RWPE1 (cell line): ENCODE measurements at regions not wholly inside any gene's neighbourhood (a gene's known extent, or its start where the extent isn't known, plus 50 kb on each side); places are given as distances from the start of the nearest gene placed in this dataset.

ENCODE experiments used
- CTCF ChIA-PET: fragments of 350-600 bp; sonication (Branson Sonifier 250); formaldehyde crosslinking; extraction: SDS; loops from one replicate; lab custom pipeline; 2021; lab: Yijun Ruan, JAX
- POLR2A ChIA-PET: fragments of 400-600 bp; formaldehyde crosslinking; extraction: SDS; loops from one replicate; lab custom pipeline; 2020; ENCODE audit warnings: antibody characterized with exemption; ENCODE audit not compliant: low non-redundant PET; lab: Yijun Ruan, JAX
- DNase-seq: peaks from one replicate; pipeline ENCODE4 v3.0.0; 2012; ENCODE audit warnings: low spot score
- H3K27ac ChIP-seq: fragments of 450-650 bp; 2 replicates; pipeline ENCODE4 v1.5.1; 2017
- CTCF ChIP-seq: fragments of 450-650 bp; conservative IDR thresholded peaks from 2 replicates; pipeline ENCODE4 v1.5.1; 2017; ENCODE audit warnings: low read depth, mild to moderate bottlenecking

- H3K27ac ChIP-seq, result no peak overlapping the region
- no peak for TF ChIP-seq CTCF
- POLR2A ChIA-PET, result interaction anchor here (0.7 to 0.9 kb wide), 2 partner anchors 68 to 961 kb away, joined by 3 read pairs; partner anchors contain the start of gene GRAMD2B
- CTCF ChIA-PET, result interaction anchor here (0.5 to 2.0 kb wide), 4 partner anchors 178 to 1092 kb away, joined by 3 to 13 read pairs (median 3); no protein-coding TSS in a partner anchor
- DNase-seq, result no peak
Measured at GRCh38 chr5:126354858-126355731, 68.1 kb upstream of the GRAMD2B start.

GRCh38 chr5:126355940-126356339 lies 67.3 kb upstream of the GRAMD2B start:
- no peak for DNase-seq
- ChIA-PET CTCF (interaction anchor here (0.7 kb wide), 1 partner anchor 1506 kb away, joined by 3 read pairs; no protein-coding TSS in a partner anchor), POLR2A (interaction anchor here (0.9 kb wide), 1 partner anchor 67 kb away, joined by 3 read pairs; the partner anchor contains the start of gene GRAMD2B)
- no peak for TF ChIP-seq CTCF
- H3K27ac ChIP-seq, result no peak overlapping the region

- no peak for DNase-seq
- CTCF ChIA-PET, result interaction anchor here (1.2 to 1.3 kb wide), 2 partner anchors 18 to 181 kb away, joined by 3 read pairs; no protein-coding TSS in a partner anchor
- H3K27ac ChIP-seq, result no peak overlapping the region
- no peak for TF ChIP-seq CTCF
- POLR2A ChIA-PET, result no interaction called here
Measured at GRCh38 chr5:126357585-126358342, 65.4 kb upstream of the GRAMD2B start.

GRCh38 chr5:126358525-126358924 lies 64.7 kb upstream of the GRAMD2B start:
- no peak for TF ChIP-seq CTCF
- ChIA-PET POLR2A (no interaction called here), CTCF (interaction anchor here (1.2 to 1.3 kb wide), 2 partner anchors 19 to 180 kb away, joined by 3 read pairs; no protein-coding TSS in a partner anchor)
- no peak overlapping the region for H3K27ac ChIP-seq
- no peak for DNase-seq

- ChIA-PET POLR2A (no interaction called here), CTCF (no interaction called here)
- no peak overlapping the region for H3K27ac ChIP-seq
- DNase-seq, result no peak
- TF ChIP-seq CTCF, result no peak
Measured at GRCh38 chr5:126359884-126360283, 63.3 kb upstream of the GRAMD2B start.

- ChIA-PET CTCF (interaction anchor here (1.0 kb wide), 1 partner anchor 240 kb away, joined by 4 read pairs; the partner anchor contains the start of gene PHAX), POLR2A (no interaction called here)
- H3K27ac ChIP-seq, result no peak overlapping the region
- no peak for TF ChIP-seq CTCF
- DNase-seq, result no peak
Measured at GRCh38 chr5:126360467-126360866, 62.7 kb upstream of the GRAMD2B start.
